Activated CD4-positive, alpha-beta T cell treated with anti-CD3 and anti-CD28 coated beads for 36 hours (primary cell): ENCODE measurements at regions not wholly inside any gene's neighbourhood (a gene's known extent, or its start where the extent isn't known, plus 50 kb on each side); places are given as distances from the start of the nearest gene placed in this dataset.

Source experiments
- ATAC-seq: fragments of 200-7000 bp; cut with Tn5 transposase; one replicate; pipeline ENCODE4 v1.10.0; 2021; ENCODE audit warnings: mild to moderate bottlenecking, moderate library complexity
- CTCF ChIA-PET: fragments of 350-600 bp; sonication (Branson Sonifier 250); formaldehyde crosslinking; loops from one replicate; lab custom pipeline; 2021; ENCODE audit warnings: antibody characterized with exemption; lab: Charles Lee
- POLR2A ChIA-PET: fragments of 350-600 bp; sonication (Branson Sonifier 250); formaldehyde crosslinking; loops from one replicate; lab custom pipeline; 2021; ENCODE audit warnings: antibody characterized with exemption, inconsistent platforms; lab: Charles Lee
- DNase-seq: peaks from one replicate; pipeline ENCODE4 v3.0.0-alpha.2; 2020
- H3K27ac Mint-ChIP-seq: one replicate; pipeline ENCODE4 v1.8.0; 2021; ENCODE audit warnings: mixed read lengths
- H3K27me3 Mint-ChIP-seq: one replicate; pipeline ENCODE4 v1.8.0; 2021; ENCODE audit warnings: mixed read lengths
- H3K36me3 Mint-ChIP-seq: one replicate; pipeline ENCODE4 v1.8.0; 2021; ENCODE audit warnings: low read depth, mixed read lengths
- H3K4me1 Mint-ChIP-seq: one replicate; pipeline ENCODE4 v1.8.0; 2021; ENCODE audit warnings: mixed read lengths
- H3K4me3 Mint-ChIP-seq: one replicate; pipeline ENCODE4 v1.8.0; 2021; ENCODE audit warnings: mild to moderate bottlenecking, moderate library complexity, mixed read lengths
- H3K9me3 Mint-ChIP-seq: one replicate; pipeline ENCODE4 v1.8.0; 2021; ENCODE audit warnings: low read depth, mixed read lengths
- intact Hi-C, 2 experiments: fragments of 100-400 bp; cut with DNase I in 1 of 2; cut with micrococcal nuclease in 1 of 2; formaldehyde crosslinking; loops; one replicate each; pipeline versions ENCODE4 v1.14.2 to v1.15.1; 2022 to 2024; cut with DNase I, micrococcal nuclease

- DNase-seq, result no peak
- ChIA-PET CTCF (no interaction called here), POLR2A (no interaction called here)
- H3K27ac Mint-ChIP-seq, result no peak overlapping the region
- no peak for ATAC-seq
- H3K36me3 Mint-ChIP-seq, result no peaks in the 10 kb centered on the region
- no peaks in the 10 kb centered on the region for H3K4me1 Mint-ChIP-seq
- intact Hi-C loops, result no loop called here
- no peak overlapping the region for H3K4me3 Mint-ChIP-seq
- no peaks in the 10 kb centered on the region for H3K27me3 Mint-ChIP-seq
- H3K9me3 Mint-ChIP-seq, result no peaks in the 10 kb centered on the region
These were observed 661.6 kb downstream of the LRRC70 start for GRCh38 chr5:63240063-63240755.

GRCh38 chr5:63233911-63234310 is 655.3 kb downstream of the LRRC70 start:
- POLR2A ChIA-PET, result no interaction called here
- intact Hi-C loops, result no loop called here
- CTCF ChIA-PET, result no interaction called here
- Mint-ChIP-seq H3K4me1 (no peaks in the 10 kb centered on the region), H3K27ac (no peak overlapping the region), H3K4me3 (no peak overlapping the region), H3K27me3 (no peaks in the 10 kb centered on the region), H3K36me3 (no peaks in the 10 kb centered on the region), H3K9me3 (no peaks in the 10 kb centered on the region)
- DNase-seq (no peak), ATAC-seq (no peak)

- intact Hi-C loops, result no loop called here
- Mint-ChIP-seq H3K36me3 (no peaks in the 10 kb centered on the region), H3K9me3 (no peaks in the 10 kb centered on the region), H3K4me1 (no peaks in the 10 kb centered on the region), H3K4me3 (no peak overlapping the region), H3K27me3 (no peaks in the 10 kb centered on the region), H3K27ac (no peak overlapping the region)
- ChIA-PET CTCF (no interaction called here), POLR2A (no interaction called here)
- DNase-seq, result no peak
- no peak for ATAC-seq
These were observed 654.7 kb downstream of the LRRC70 start for GRCh38 chr5:63233361-63233760.

- H3K4me3 Mint-ChIP-seq, result no peak overlapping the region
- no peak for DNase-seq
- intact Hi-C loops, result no loop called here
- no peaks in the 10 kb centered on the region for H3K36me3 Mint-ChIP-seq
- no peaks in the 10 kb centered on the region for H3K27me3 Mint-ChIP-seq
- no peak for ATAC-seq
- no peaks in the 10 kb centered on the region for H3K9me3 Mint-ChIP-seq
- ChIA-PET CTCF (interaction anchor here (0.6 kb wide), 1 partner anchor 15 kb away, joined by 3 read pairs; no protein-coding TSS in a partner anchor), POLR2A (no interaction called here)
- H3K27ac Mint-ChIP-seq, result no peak overlapping the region
- H3K4me1 Mint-ChIP-seq, result no peaks in the 10 kb centered on the region
These were observed 652.1 kb downstream of the LRRC70 start for GRCh38 chr5:63230754-63231153.

GRCh38 chr5:63228154-63228553 is 649.5 kb downstream of the LRRC70 start:
- POLR2A ChIA-PET, result no interaction called here
- DNase-seq (no peak), ATAC-seq (no peak)
- no peaks in the 10 kb centered on the region for H3K27me3 Mint-ChIP-seq
- intact Hi-C loops, result no loop called here
- no peak overlapping the region for H3K4me3 Mint-ChIP-seq
- no peak overlapping the region for H3K27ac Mint-ChIP-seq
- H3K36me3 Mint-ChIP-seq, result no peaks in the 10 kb centered on the region
- H3K4me1 Mint-ChIP-seq, result no peaks in the 10 kb centered on the region
- CTCF ChIA-PET, result no interaction called here
- H3K9me3 Mint-ChIP-seq, result no peaks in the 10 kb centered on the region

GRCh38 chr5:63220244-63220643 is 641.6 kb downstream of the LRRC70 start:
- CTCF ChIA-PET, result no interaction called here
- no peak overlapping the region for H3K27ac Mint-ChIP-seq
- ATAC-seq (no peak), DNase-seq (no peak)
- POLR2A ChIA-PET, result no interaction called here
- no peak overlapping the region for H3K4me3 Mint-ChIP-seq
- H3K36me3 Mint-ChIP-seq, result no peaks in the 10 kb centered on the region
- no peaks in the 10 kb centered on the region for H3K9me3 Mint-ChIP-seq
- intact Hi-C loops, result no loop called here
- H3K27me3 Mint-ChIP-seq, result no peaks in the 10 kb centered on the region
- no peaks in the 10 kb centered on the region for H3K4me1 Mint-ChIP-seq

GRCh38 chr5:63217422-63217821 is 638.8 kb downstream of the LRRC70 start:
- ATAC-seq (no peak), DNase-seq (no peak)
- no peak overlapping the region for H3K4me3 Mint-ChIP-seq
- intact Hi-C loops, result no loop called here
- ChIA-PET POLR2A (no interaction called here), CTCF (no interaction called here)
- H3K9me3 Mint-ChIP-seq, result peaks cover 3% of the 10 kb centered on the region
- H3K27ac Mint-ChIP-seq, result no peak overlapping the region
- H3K27me3 Mint-ChIP-seq, result no peaks in the 10 kb centered on the region
- no peaks in the 10 kb centered on the region for H3K4me1 Mint-ChIP-seq
- H3K36me3 Mint-ChIP-seq, result no peaks in the 10 kb centered on the region

GRCh38 chr5:63213256-63213655 is 634.6 kb downstream of the LRRC70 start:
- ChIA-PET POLR2A (no interaction called here), CTCF (interaction anchor here (0.5 kb wide), 1 partner anchor 265 kb away, joined by 4 read pairs; no protein-coding TSS in a partner anchor)
- Mint-ChIP-seq H3K27ac (no peak overlapping the region), H3K4me1 (no peaks in the 10 kb centered on the region), H3K36me3 (no peaks in the 10 kb centered on the region), H3K27me3 (no peaks in the 10 kb centered on the region), H3K4me3 (no peak overlapping the region), H3K9me3 (peaks cover 3% of the 10 kb centered on the region)
- DNase-seq (no peak), ATAC-seq (no peak)
- intact Hi-C loops, result no loop called here

GRCh38 chr5:63211448-63212132 is 633.0 kb downstream of the LRRC70 start:
- H3K36me3 Mint-ChIP-seq, result no peaks in the 10 kb centered on the region

GRCh38 chr5:63205976-63206375 is 627.4 kb downstream of the LRRC70 start:
- H3K27ac Mint-ChIP-seq, result no peak overlapping the region
- POLR2A ChIA-PET, result no interaction called here
- H3K9me3 Mint-ChIP-seq, result no peaks in the 10 kb centered on the region
- ATAC-seq (no peak), DNase-seq (no peak)
- no peaks in the 10 kb centered on the region for H3K4me1 Mint-ChIP-seq
- H3K36me3 Mint-ChIP-seq, result no peaks in the 10 kb centered on the region
- H3K4me3 Mint-ChIP-seq, result no peak overlapping the region
- CTCF ChIA-PET, result no interaction called here
- intact Hi-C loops, result no loop called here
- no peaks in the 10 kb centered on the region for H3K27me3 Mint-ChIP-seq

More at GRCh38 chr5:63211448-63212132, 633.0 kb downstream of the LRRC70 start:
- DNase-seq, result no peak
- Mint-ChIP-seq H3K9me3 (peaks cover 3% of the 10 kb centered on the region), H3K4me3 (no peak overlapping the region), H3K27me3 (no peaks in the 10 kb centered on the region), H3K27ac (no peak overlapping the region), H3K4me1 (no peaks in the 10 kb centered on the region)
- intact Hi-C loops, result no loop called here
- no peak for ATAC-seq
- CTCF ChIA-PET, result no interaction called here
- POLR2A ChIA-PET, result no interaction called here

GRCh38 chr5:63201738-63202137 is 623.1 kb downstream of the LRRC70 start:
- ChIA-PET POLR2A (no interaction called here), CTCF (no interaction called here)
- intact Hi-C loops, result no loop called here
- no peaks in the 10 kb centered on the region for H3K27me3 Mint-ChIP-seq
- no peak overlapping the region for H3K4me3 Mint-ChIP-seq
- ATAC-seq (no peak), DNase-seq (no peak)
- peaks cover 2% of the 10 kb centered on the region for H3K9me3 Mint-ChIP-seq
- no peaks in the 10 kb centered on the region for H3K36me3 Mint-ChIP-seq
- no peaks in the 10 kb centered on the region for H3K4me1 Mint-ChIP-seq
- no peak overlapping the region for H3K27ac Mint-ChIP-seq

- intact Hi-C loops, result no loop called here
- Mint-ChIP-seq H3K4me1 (no peaks in the 10 kb centered on the region), H3K27me3 (no peaks in the 10 kb centered on the region)
These were observed 615.5 kb downstream of the LRRC70 start for GRCh38 chr5:63194126-63194525.

More at GRCh38 chr5:63194126-63194525, 615.5 kb downstream of the LRRC70 start:
- H3K27ac Mint-ChIP-seq, result no peak overlapping the region
- no peak for DNase-seq
- POLR2A ChIA-PET, result no interaction called here
- H3K4me3 Mint-ChIP-seq, result no peak overlapping the region
- CTCF ChIA-PET, result interaction anchor here (0.9 kb wide), 1 partner anchor 8 kb away, joined by 4 read pairs; no protein-coding TSS in a partner anchor
- no peak for ATAC-seq
- H3K36me3 Mint-ChIP-seq, result no peaks in the 10 kb centered on the region
- peaks cover 3% of the 10 kb centered on the region for H3K9me3 Mint-ChIP-seq
